Mesenchymal stem cell (in vitro differentiated cells and primary cell): ENCODE measurements at regions not wholly inside any gene's neighbourhood (a gene's known extent, or its start where the extent isn't known, plus 50 kb on each side); places are given as distances from the start of the nearest gene placed in this dataset.
A peak's percentile ranks its signal among the peaks of the same experiment; 100 is the strongest.

Experiments
- DNase-seq: peaks from one replicate; pipeline ENCODE4 v3.0.0-alpha.2; 2013
- H2AFZ ChIP-seq: one replicate; pipeline ENCODE4 v1.6.1; 2013; ENCODE audit warnings: low read depth, mild to moderate bottlenecking, control low read depth, inconsistent platforms, low read length, moderate library complexity
- H2AK5ac ChIP-seq: 2 replicates; pipeline ENCODE4 v1.6.1; 2013; ENCODE audit warnings: low read length, moderate library complexity, mild to moderate bottlenecking, inconsistent platforms; ENCODE audit not compliant: severe bottlenecking
- H2BK120ac ChIP-seq: one replicate; pipeline ENCODE4 v1.6.1; 2013; ENCODE audit warnings: low read depth, mild to moderate bottlenecking, inconsistent platforms, low read length, moderate library complexity
- H2BK12ac ChIP-seq, 2 experiments: one replicate each; pipeline ENCODE4 v1.6.1; 2013; ENCODE audit warnings: inconsistent platforms in 2 of 2, low read length in 2 of 2, mild to moderate bottlenecking in 2 of 2, moderate library complexity in 2 of 2, control low read depth in 1 of 2
- H2BK15ac ChIP-seq: one replicate; pipeline ENCODE4 v1.6.1; 2013; ENCODE audit warnings: mild to moderate bottlenecking, low read depth, inconsistent platforms; ENCODE audit not compliant: poor library complexity, severe bottlenecking
- H2BK5ac ChIP-seq: 2 replicates; pipeline ENCODE4 v1.6.1; 2013; ENCODE audit warnings: low read depth, mild to moderate bottlenecking, low read length, control low read depth, inconsistent platforms; ENCODE audit not compliant: poor library complexity, severe bottlenecking
- H3K14ac ChIP-seq, 2 experiments: one replicate each; pipeline ENCODE4 v1.6.1; 2013; ENCODE audit warnings: inconsistent platforms in 2 of 2, low read length in 2 of 2, control low read depth in 1 of 2, mild to moderate bottlenecking in 1 of 2, moderate library complexity in 1 of 2
- H3K18ac ChIP-seq, 2 experiments: one replicate each; pipeline ENCODE4 v1.6.1; 2013; ENCODE audit warnings: inconsistent platforms in 2 of 2, low read length in 2 of 2, control low read depth in 1 of 2, low read depth in 1 of 2, mild to moderate bottlenecking in 1 of 2
- H3K23ac ChIP-seq, 2 experiments: one replicate each; pipeline ENCODE4 v1.6.1; 2013; ENCODE audit warnings: inconsistent platforms in 2 of 2, low read length in 2 of 2, mild to moderate bottlenecking in 2 of 2, moderate library complexity in 2 of 2, control low read depth in 1 of 2
- H3K27ac ChIP-seq: 2 replicates; pipeline ENCODE4 v1.5.1; 2013; ENCODE audit warnings: mild to moderate bottlenecking, moderate library complexity, low read length, control low read depth, inconsistent platforms; ENCODE audit not compliant: poor library complexity, severe bottlenecking
- H3K27me3 ChIP-seq, 2 experiments: 2 replicates each; pipeline versions ENCODE4 v1.6.1 to v1.7.0; 2013; ENCODE audit warnings: low read length in 2 of 2, mild to moderate bottlenecking in 2 of 2, moderate library complexity in 2 of 2, control low read depth in 1 of 2, inconsistent platforms in 1 of 2; ENCODE audit not compliant: control insufficient read depth in 1 of 2, insufficient read depth in 1 of 2
- H3K36me3 ChIP-seq, 2 experiments: 2 replicates each; pipeline versions ENCODE4 v1.6.1 to v1.7.0; 2013; ENCODE audit warnings: low read length in 2 of 2, control low read depth in 1 of 2, inconsistent platforms in 1 of 2, low read depth in 1 of 2, mild to moderate bottlenecking in 1 of 2; ENCODE audit not compliant: insufficient read depth in 2 of 2, control insufficient read depth in 1 of 2
- H3K4ac ChIP-seq, 2 experiments: one replicate each; pipeline ENCODE4 v1.6.1; 2013; ENCODE audit warnings: inconsistent platforms in 2 of 2, low read length in 2 of 2, mild to moderate bottlenecking in 2 of 2, moderate library complexity in 2 of 2, control low read depth in 1 of 2, low read depth in 1 of 2
- H3K4me1 ChIP-seq: 2 replicates; pipeline ENCODE4 v1.6.1; 2013; ENCODE audit warnings: low read depth, low read length, control low read depth; ENCODE audit not compliant: control insufficient read depth, insufficient read depth
- H3K4me2 ChIP-seq: 2 replicates; pipeline ENCODE4 v1.6.1; 2013; ENCODE audit warnings: low read length, mild to moderate bottlenecking, inconsistent platforms; ENCODE audit not compliant: poor library complexity, severe bottlenecking
- H3K4me3 ChIP-seq, 2 experiments: 2 replicates each; pipeline versions ENCODE4 v1.5.1 to v1.7.0; 2013; ENCODE audit warnings: low read length in 2 of 2, mild to moderate bottlenecking in 2 of 2, control low read depth in 1 of 2, low read depth in 1 of 2; ENCODE audit not compliant: insufficient read depth in 1 of 2
- H3K79me1 ChIP-seq: replicated peaks from 2 replicates; pipeline ENCODE4 v1.6.1; 2013; ENCODE audit warnings: mild to moderate bottlenecking, control low read depth, low read length, inconsistent platforms; ENCODE audit not compliant: poor library complexity, severe bottlenecking
- H3K9ac ChIP-seq: 2 replicates; pipeline ENCODE4 v1.7.0; 2013; ENCODE audit warnings: mild to moderate bottlenecking, low read length, moderate library complexity
- H3K9me3 ChIP-seq: 2 replicates; pipeline ENCODE4 v1.7.0; 2013; ENCODE audit warnings: mild to moderate bottlenecking, low read length; ENCODE audit not compliant: control insufficient read depth
- H4K8ac ChIP-seq: one replicate; pipeline ENCODE4 v1.6.1; 2013; ENCODE audit warnings: inconsistent platforms, mild to moderate bottlenecking, low read length, moderate library complexity
- H4K91ac ChIP-seq: one replicate; pipeline ENCODE4 v1.6.1; 2013; ENCODE audit warnings: mild to moderate bottlenecking, low read length, inconsistent platforms
- WGBS: methylation state at CpG from one replicate; pipeline ENCODE4 v1.1.7; 2013; ENCODE audit warnings: mixed read lengths; 5-methylcytosine and 5-hydroxymethylcytosine counted together

DNA sequence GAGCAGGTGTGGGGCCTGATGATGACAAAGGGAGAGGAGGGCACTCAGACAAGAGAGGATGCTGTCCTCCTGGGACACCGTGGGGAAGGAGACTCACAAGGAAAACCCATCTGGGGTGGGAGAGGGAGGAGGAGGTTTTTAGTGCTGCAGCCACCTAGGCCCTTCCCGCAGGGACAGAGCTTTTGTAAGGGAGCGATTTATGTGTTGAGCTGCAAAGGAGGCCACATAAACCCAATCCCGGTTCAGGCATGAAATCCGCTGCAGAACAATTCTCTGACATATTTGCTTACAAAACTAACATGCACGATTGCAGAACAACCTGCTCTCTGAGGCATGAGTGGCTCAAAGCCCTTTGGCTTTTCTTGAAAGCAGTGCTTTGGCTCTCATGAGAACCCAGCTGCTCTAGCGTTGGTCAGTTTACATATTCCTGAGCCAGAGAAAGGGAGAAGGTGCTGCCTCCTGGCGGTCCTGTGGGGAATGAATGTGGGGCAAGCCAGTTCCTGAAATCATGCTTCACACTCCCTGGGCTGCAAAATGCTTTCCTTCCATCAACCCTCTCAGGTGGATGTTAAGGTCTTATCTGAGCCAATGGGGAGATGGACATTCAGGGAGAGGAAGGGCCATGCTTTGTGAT is 122.4 kb upstream of the NLRP1 start:
- Histone ChIP-seq H2BK12ac (no peak overlapping the region), H3K9ac (no peak overlapping the region), H3K4ac (no peak overlapping the region), H4K91ac (no peak overlapping the region), H2AFZ (no peak overlapping the region), H3K14ac (no peak overlapping the region), H3K27ac (no peak overlapping the region), H4K8ac (no peak overlapping the region), H2BK120ac (no peak overlapping the region), H2AK5ac (no peak overlapping the region), H3K23ac (no peak overlapping the region), H2BK15ac (no peak overlapping the region), H3K27me3 (peaks cover 10 to 24% of the 10 kb centered on the region in 2 experiments), H3K79me1 (no peaks in the 10 kb centered on the region), H3K4me1 (no peaks in the 10 kb centered on the region), H3K4me3 (no peak overlapping the region), H3K4me2 (no peak overlapping the region), H2BK5ac (no peak overlapping the region), H3K18ac (no peak overlapping the region), H3K36me3 (no peaks in the 10 kb centered on the region), H3K9me3 (peaks cover 15% of the 10 kb centered on the region)
- 64% methylated on average over 7 of the region's 8 CpGs for WGBS
- peak; percentile 65 for DNase-seq

- Histone ChIP-seq H3K9ac (no peak overlapping the region), H3K4me1 (no peaks in the 10 kb centered on the region), H4K91ac (no peak overlapping the region), H4K8ac (no peak overlapping the region), H3K4me2 (no peak overlapping the region), H3K79me1 (no peaks in the 10 kb centered on the region), H3K4ac (no peak overlapping the region), H2AK5ac (no peak overlapping the region), H3K36me3 (no peaks in the 10 kb centered on the region), H3K18ac (no peak overlapping the region), H3K23ac (no peak overlapping the region), H3K27ac (no peak overlapping the region), H2BK120ac (no peak overlapping the region), H2BK12ac (no peak overlapping the region), H3K4me3 (no peak overlapping the region), H3K9me3 (peaks cover 11% of the 10 kb centered on the region), H2BK15ac (no peak overlapping the region), H3K27me3 (peaks cover 15 to 32% of the 10 kb centered on the region in 2 experiments), H2AFZ (no peak overlapping the region), H2BK5ac (no peak overlapping the region), H3K14ac (no peak overlapping the region)
- no peak for DNase-seq
- WGBS = 89% methylated on average over 5 of the region's 5 CpGs
Measured at GRCh38 chr17:5707482-5707881, 123.2 kb upstream of the NLRP1 start.

DNA sequence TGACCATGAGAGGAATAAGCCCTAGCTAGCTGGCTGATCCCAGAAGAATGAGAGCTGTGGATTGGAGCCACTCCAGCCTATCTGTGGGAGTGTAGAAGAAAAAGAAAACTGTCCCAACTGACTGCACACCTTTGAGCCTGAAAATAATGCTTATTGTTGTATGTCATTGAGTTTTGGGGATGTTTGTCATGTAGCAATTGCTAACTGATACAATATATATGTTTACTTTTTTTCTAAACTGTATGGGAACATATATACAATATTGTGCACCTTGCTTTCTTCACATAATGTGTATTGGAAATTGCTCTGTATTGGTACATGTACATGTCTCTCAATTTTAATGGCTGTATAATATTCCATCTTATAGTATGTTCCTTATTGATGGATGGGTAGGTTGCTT is 124.0 kb upstream of the NLRP1 start:
- Histone ChIP-seq H3K27me3 (peaks cover 18 to 37% of the 10 kb centered on the region in 2 experiments), H4K8ac (no peak overlapping the region), H3K23ac (no peak overlapping the region), H3K18ac (no peak overlapping the region), H3K9me3 (peaks cover 6% of the 10 kb centered on the region), H4K91ac (no peak overlapping the region), H3K4me2 (no peak overlapping the region), H3K14ac (no peak overlapping the region), H2BK12ac (no peak overlapping the region), H3K4ac (no peak overlapping the region), H2AFZ (no peak overlapping the region), H3K9ac (no peak overlapping the region), H2BK5ac (no peak overlapping the region), H3K27ac (no peak overlapping the region), H2AK5ac (no peak overlapping the region), H3K36me3 (no peaks in the 10 kb centered on the region), H2BK15ac (no peak overlapping the region), H2BK120ac (no peak overlapping the region), H3K4me1 (no peaks in the 10 kb centered on the region), H3K79me1 (no peaks in the 10 kb centered on the region), H3K4me3 (no peak overlapping the region)
- no peak for DNase-seq

DNA sequence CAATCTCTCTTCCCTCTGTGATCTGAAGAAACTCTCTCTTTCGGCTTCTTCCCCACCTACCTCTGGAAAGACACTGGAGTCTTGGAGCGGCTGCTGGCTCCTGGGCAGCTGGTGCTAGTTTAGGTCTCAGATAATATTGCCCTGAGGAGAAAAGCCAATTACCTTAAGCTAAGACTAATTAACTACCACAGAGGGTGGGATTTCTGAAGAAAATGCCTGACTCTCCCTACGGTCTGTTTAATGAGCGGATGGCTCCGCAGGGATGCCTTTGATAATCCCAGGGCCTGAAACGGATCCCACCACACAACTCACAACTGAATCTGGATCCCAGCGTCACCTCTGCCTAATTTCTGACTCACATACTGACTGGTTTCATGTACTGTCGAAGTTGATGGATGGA is 127.0 kb upstream of the NLRP1 start:
- no peak overlapping the region for H3K4me3 ChIP-seq
- H4K8ac ChIP-seq = no peak overlapping the region
- DNase-seq = no peak
- no peaks in the 10 kb centered on the region for H3K79me1 ChIP-seq
- no peak overlapping the region for H3K18ac ChIP-seq
- no peaks in the 10 kb centered on the region for H3K36me3 ChIP-seq
- no peak overlapping the region for H2AK5ac ChIP-seq
- H3K9ac ChIP-seq = no peak overlapping the region
- H2BK5ac ChIP-seq = no peak overlapping the region
- H3K4me1 ChIP-seq = no peaks in the 10 kb centered on the region
- H3K9me3 ChIP-seq = peaks cover 6% of the 10 kb centered on the region
- H3K23ac ChIP-seq = no peak overlapping the region
- no peak overlapping the region for H2BK12ac ChIP-seq
- no peak overlapping the region for H2BK120ac ChIP-seq
- no peak overlapping the region for H2BK15ac ChIP-seq
- no peak overlapping the region for H2AFZ ChIP-seq
- WGBS = 46% methylated on average over 4 of the region's 8 CpGs
- H3K27ac ChIP-seq = no peak overlapping the region
- no peak overlapping the region for H3K4ac ChIP-seq
- H3K4me2 ChIP-seq = no peak overlapping the region
- no peak overlapping the region for H3K14ac ChIP-seq
- H3K27me3 ChIP-seq = peaks cover 25 to 52% of the 10 kb centered on the region in 2 experiments
- H4K91ac ChIP-seq = no peak overlapping the region
